T-helper 2 cell (primary cell): ENCODE measurements at regions not wholly inside any gene's neighbourhood (a gene's known extent, or its start where the extent isn't known, plus 50 kb on each side); places are given as distances from the start of the nearest gene placed in this dataset.
A peak's percentile ranks its signal among the peaks of the same experiment; 100 is the strongest.

Experiments
- DNase-seq, 5 experiments: peaks; one replicate each; pipeline versions ENCODE4 v3.0.0 to v3.0.0-alpha.2; 2012 to 2022

DNA sequence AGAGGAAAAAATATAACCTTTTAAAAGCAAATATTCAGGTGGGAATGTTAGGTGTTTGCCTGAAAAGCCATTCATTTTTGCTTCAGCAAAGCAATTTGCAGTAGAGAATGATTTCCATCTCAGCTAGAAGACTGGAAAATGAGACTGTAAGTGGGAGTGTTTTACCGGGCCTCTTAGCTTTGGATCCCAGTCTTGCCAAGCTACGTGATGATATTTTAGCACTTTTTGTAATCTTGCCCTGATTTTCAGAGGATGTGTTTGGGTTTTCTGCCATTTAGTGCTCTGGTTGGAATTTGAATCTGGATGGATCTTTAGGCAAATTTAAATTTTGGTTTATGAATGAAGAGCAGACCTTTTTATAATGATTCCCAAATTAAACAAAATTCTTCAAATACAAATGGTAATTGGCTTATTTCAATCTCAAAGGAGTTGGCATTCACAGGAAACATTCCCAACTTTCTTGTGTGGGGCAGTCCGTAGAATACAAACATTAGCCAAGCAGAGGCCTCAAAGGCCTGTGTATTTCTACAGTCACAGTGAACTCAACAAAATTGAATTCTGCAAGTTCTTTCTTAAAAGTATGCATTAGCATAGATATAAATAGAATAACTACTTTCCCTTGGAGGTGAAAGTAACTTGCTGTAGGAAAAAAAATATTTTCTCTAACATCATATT is 646.4 kb downstream of the CDY2B start:
- no peak for DNase-seq

DNA sequence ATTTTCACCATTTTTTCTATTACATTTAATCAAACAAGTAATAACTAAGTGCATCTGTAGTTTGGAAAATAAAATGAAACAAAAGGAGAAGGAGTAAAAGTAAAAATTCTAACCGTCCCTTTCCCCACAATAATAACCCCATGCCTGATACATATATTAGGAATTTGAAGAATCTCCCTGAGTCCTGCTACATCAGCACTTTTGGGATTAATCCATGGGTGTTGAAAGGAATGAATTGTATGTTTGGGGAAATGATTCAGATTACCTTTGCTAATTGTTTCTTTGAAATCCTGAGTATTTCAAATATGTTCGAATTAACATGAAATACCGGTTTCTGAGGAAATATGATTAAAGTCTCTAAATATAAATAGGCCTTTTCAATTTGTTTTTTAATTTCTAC is 648.0 kb downstream of the CDY2B start:
- DNase-seq = no peak

DNA sequence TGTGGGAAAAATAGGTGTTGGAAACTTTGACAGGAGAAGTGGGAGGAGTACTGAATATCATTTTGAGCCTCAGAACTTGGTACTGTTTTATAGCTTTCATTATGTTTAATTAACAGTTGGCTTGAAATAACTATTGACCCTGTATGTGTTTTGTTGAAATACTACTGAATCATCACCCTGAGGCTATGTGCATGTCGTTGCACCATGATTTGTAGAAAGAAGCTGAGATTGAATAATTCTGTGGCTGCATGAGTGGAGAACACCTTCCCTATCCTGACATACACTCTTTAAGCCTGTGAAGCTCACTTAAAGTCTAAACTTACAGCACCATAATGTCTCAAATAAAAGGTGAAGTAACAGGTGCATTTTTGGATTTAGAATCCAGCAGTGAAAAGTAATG is 656.5 kb downstream of the CDY2B start:
- no peak for DNase-seq

DNA sequence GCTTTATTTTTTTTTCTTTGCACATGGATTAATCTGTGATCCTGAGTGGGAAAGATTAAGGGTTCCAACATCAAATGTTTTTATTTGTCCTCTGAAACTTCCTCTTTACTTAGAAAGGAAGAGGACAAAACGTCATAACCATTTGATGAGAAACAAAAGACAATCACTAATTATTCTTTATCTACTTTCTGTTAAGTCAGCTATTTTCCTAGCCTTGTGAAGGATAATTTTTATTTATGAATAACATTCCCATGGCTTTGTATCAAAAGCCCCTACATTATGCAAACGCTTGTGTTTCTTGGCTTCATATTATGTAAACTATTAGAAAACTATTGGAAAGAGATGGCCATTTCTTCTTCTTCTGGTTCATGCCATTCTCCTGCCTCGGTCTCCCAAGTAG is 677.6 kb downstream of the CDY2B start:
- no peak for DNase-seq

DNA sequence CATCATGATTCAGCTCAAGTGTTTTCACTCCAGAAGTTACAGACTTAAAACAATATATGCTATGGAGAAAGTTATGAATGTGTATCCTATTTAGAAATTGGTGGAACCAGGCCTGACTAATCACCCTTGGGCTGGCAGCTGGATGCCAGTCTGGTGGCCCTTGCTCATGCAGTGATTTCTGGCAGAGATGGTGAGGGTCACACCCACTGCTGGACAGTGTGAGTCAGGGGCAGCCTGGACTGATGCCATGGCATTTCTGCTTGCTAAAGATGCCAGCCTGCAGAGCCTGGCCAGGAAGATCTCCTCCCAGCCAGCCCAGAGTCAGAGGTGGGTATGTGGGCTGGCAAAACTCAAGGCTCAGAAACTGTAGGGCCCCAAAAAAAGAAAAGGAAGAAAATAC is 695.7 kb downstream of the CDY2B start:
- no peak for DNase-seq

DNA sequence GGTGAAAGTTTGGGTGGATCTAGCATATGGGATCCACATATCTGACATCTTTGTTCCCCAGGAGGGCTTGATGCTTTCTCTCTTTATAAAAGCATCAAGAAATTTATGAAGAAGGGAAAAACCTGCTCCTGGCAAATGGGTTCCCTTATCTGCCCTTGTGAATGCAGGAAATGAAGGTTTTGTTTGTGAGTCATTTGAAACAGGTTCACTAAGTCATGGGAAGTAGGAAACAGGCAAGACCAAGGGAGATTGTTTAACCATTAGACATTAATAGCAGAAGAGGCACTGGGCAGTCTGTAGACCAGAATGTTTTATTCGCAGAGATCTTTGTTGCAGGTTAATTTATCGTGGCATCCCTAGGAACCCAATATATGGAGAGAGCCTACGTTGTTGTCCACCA is 713.1 kb downstream of the CDY2B start:
- no peak for DNase-seq

DNA sequence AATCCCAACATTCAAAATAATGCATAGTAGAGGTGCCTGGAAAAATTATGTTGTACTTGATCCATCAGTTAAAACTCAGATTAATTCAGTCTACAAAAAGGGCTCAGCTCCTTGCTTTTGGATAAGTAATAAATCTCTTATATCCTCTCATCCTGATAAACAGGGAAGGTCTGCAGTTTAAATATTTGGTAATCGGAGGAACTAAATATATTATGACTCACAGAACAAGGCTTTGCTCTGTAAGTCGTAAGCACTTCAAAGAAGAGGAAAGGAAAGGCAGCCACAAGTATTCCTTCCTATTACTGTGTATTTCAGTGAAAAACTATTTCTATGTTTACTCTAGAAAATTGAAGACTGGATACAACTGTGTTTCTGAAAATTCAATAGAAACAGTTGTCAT is 757.9 kb downstream of the CDY2B start:
- no peak for DNase-seq

DNA sequence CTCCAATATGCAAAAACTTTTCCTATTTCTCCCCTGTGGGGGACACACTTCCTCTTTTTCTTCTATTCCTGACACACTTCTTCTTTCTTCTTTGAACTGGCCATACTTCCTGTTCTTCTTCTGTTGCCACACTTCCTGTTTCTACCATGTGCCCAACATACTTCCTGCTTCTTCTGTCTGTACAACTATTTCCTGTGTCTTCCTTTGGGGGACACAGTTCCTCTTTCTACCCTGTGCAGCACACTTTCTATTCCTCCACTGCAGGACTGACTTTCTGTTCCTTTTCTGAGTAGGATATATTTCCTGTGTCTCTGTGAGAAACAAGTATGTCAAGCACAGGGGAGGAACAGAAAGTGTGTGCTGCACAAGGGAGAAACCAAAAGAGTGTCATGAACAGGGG is 794.7 kb downstream of the CDY2B start:
- DNase-seq = peak in 1 of 5 experiments; percentile 13

DNA sequence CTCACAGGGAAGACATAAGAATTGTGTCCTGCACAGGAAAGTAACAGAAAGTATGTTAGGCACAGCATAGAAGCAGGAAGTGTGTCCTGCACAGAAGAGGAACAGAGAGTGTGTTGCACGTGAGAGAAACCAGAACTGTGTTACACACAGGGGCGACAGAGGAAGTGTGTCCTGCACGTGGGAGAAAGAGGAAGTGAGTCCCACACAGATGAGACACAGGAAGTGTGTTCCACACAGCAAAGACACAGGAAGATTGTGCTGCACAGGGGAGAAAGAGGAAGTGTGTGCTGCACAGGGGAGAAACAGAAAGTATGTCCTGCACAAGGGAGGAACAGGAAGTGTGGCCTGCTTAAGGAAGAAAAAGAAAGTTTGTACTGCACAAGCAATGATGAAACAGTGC is 800.1 kb downstream of the CDY2B start:
- peak in 1 of 5 experiments; percentile 37 for DNase-seq

DNA sequence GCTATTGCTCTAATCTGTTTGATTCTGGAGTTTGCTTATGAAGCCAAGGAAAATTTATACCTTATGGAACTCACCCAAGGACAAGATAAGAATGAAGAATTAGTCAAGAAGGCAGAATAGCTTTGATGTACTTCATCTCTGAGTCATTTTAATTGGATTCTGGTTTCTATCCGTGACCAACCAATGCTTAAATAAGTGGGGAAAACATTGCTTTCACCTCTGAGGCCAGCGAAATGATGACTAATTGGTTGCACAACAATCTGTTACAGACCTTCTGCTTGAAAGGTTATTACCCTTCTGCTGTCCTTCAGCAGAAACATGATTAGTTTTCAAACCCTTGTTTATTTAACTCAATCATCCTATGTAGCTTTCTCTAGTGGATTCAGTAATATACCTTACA is 812.7 kb downstream of the CDY2B start:
- DNase-seq = no peak

DNA sequence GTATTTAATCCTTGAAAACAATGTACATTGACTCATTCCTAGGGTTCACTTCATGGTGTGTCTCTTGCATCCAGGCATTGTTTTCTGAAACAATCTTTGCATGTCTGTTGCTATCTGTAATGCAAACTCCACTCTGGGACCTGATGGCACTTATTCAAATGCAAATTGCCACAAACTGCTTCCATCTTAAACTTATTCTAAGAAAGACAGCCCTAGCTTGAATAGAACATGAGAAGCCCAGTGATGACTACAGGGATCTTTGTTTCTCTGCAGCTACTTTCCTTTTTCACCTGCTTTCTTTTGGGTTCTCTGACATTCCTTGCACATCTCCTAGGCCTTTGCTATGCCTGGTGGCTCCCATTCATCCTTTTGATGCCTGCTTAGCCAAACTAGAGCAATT is 827.0 kb downstream of the CDY2B start:
- DNase-seq = no peak

DNA sequence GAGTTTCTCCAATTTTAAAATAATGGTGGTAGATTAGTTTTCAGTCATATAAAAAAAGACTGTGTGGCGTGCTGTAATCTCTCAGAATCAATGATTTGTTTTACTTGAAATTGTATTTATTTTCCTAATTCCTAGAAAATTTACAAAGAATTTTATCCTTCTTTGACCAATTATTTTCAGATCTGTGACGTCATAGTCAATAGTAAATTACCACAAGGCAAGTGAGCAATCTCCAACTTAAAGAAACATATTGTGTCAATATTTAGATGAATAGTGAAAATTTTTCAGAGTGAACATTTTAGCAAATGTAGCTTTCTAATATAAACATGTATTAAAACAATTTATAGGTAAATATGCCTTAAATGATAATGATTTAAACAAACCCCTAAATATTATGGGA is 829.6 kb downstream of the CDY2B start:
- DNase-seq = no peak

DNA sequence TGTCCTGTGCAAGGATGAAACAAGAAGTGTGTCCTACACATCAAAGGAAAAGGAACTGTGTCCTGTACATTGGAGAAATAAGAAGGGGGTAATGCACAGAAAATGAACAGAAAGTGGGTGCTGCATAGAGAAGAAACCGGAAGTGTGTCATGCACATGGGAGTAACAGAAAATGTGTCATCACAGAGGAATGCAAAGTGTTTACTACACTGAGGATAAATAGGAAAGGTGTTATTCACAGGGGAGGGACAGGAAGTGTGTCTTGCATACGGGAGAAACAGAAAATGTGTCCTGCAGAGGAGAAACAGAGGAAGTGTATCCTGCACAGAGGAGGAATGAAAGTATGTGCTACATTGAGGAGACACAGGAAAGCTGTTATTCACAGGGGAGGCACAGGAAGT is 834.9 kb downstream of the CDY2B start:
- no peak for DNase-seq

DNA sequence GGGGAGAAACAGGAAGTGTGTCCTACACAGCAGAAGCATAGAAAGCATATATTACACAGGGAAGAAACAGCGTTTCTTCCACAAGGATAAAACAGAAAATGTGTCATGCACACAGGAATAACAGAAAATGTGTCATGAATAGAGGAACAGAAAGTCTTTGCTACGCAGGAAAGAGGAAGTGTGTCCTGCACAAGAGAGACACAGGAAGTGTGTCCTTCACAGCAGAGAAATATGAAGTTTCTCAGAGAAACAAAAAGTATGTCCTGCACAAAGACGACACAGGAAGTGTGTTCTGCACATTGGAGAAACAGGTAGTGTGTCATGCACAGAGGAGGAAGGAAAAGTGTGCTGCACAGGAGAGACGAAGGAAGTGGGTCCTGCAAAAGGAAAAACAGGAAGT is 835.3 kb downstream of the CDY2B start:
- DNase-seq = no peak

DNA sequence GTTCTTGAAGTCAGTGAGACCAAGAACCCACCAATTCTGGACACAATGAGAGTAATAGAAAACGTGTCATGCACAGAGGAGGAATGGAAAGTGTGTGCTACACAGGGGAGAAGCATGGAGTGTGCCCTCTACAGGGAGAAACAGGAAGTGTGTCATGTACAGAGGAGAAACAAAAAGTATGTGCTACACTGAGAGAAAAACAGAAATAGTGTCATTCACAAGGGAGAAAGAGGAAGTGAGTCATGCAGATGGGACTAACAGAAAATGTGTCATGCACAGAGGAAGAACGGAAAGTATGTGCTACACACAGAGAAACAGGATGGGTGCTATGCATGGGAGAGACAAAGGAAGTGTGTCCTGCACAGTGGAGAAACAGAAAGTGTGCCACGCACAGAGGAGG is 835.7 kb downstream of the CDY2B start:
- no peak for DNase-seq

DNA sequence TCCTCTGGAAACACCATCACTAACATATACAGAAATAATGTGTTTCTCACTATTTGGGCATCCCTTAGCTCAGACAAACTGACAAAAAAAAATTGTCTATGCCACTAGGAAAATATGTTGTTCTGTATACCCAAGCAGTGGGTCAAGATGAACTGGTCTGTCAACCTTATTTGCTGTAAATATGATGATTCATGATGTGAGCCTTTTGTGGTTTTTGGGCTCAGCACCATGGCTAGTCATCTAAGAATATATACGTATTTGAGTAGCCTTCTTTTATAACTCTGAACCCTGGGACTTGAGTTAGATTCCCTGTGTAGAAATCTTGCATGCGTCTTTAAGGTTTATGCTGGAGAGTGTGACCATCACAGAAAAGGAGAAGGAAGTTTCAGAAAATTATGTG is 841.6 kb downstream of the CDY2B start:
- DNase-seq = no peak

DNA sequence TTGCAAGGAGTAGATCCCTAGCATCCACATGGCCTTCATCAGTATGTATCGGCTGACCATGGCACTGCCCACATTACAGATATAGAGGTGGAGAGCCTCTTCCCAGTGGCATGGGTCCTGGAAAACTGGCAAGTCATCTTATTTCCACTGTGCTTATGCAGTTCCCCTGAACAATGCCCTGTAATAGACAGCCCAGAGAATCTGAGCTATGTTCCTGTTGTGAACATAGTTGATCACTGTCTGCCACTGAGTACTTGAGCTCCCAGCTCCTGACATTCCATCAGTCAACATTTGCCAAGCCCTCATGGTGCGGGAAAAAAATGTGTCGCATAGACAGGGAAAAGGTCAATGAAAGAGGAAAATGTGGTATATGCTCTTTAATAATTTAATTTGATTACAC is 861.9 kb downstream of the CDY2B start:
- no peak for DNase-seq

DNA sequence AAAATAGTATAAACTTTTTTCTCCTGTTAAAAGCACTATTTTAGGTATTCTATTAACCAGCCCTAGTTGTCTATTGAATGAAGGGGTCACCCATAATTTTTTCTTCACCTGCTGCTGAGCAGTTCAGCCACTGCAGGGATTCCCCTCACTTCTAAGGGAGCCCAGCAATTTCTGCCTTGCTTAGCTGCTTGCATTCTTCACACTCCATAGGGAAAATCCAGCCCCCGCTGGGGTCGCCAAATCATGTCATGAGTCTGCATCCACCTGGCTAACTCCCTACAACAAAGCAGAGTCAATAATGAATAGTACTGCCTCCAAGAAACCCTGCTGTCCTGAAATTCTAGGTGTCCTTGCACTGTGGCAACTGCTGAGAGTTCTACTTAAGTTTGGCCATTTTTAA is 886.5 kb downstream of the CDY2B start:
- no peak for DNase-seq

DNA sequence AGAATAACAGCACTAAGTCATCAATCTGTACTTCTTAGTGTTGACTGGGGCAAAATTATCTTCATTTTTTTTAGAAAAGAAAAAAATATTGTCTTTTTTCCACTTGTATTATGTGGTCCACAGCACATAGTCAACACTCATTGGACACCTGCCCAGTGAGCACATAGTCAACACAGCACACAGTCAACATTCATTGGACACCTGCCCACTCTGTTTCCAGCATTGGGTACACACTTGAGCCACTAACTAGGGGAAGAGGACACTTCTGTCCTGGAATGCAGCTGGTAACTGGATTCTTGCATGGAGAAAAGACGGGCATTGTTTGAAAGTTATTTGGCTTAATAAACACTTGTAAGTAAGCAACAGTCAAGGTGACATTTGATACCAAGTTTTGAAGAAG is 898.2 kb downstream of the CDY2B start:
- DNase-seq = no peak

DNA sequence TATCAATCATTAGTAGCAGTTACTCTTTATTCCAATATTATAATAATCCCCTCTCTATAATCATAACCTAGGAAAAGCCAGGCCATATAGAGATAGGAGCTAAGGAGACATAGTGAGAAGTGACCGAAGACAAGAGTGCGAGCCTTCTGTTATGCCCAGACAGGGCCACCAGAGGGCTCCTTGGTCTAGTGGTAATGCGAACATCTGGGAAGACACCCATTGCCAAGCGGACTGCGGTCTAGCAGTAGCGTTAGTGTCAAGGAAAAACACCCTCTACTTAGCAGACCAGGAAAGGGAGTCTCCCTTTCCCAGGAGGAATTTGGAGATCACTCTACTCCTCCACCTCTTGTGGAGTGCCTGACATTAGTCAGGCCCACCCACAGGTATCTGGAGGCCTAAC is 920.9 kb downstream of the CDY2B start:
- DNase-seq = no peak

DNA sequence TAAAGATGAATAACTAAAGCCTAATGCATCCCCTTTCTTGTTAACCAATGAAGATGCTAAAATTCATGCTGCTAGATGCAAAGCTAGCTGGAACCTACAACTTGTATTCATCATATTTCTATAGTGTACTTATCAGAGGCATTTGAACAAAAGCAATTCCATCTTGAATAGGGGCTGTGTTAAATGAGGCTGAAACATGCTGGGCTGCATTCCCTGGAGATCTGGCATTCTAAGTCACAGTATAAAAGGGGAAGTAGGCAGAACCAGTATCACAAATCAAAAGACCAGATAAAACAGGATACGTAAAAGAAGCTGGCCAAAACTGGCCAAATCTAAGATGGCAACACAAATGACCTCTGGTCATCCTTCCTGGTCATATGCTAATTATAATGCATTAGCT is 932.8 kb downstream of the CDY2B start:
- no peak for DNase-seq
